Central memory CD4-positive, alpha-beta T cell (primary cell): ENCODE measurements at regions not wholly inside any gene's neighbourhood (a gene's known extent, or its start where the extent isn't known, plus 50 kb on each side); places are given as distances from the start of the nearest gene placed in this dataset.

Source experiments
- DNase-seq: peaks from one replicate; pipeline ENCODE4 v3.0.0; 2022

DNA sequence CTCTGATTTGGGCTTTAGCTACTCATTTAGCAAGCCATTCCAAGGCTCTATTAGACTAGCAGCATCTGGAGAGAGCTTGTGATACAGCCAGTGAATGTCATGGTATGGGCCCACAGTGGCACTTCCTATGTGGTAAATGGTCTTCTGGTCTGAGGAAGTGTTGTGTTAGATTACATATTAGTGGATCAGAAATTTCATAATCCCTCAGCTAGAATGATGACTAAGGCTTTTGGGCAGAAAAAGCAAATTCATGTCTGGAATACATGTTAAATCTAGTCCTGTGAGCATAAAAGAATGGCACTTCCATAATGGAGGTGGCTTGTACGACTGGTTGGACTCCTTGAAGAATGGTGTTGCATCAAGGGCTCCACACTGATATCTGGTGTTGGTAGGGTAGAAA, 436.8 kb upstream of the CWC22 start:
- no peak for DNase-seq

DNA sequence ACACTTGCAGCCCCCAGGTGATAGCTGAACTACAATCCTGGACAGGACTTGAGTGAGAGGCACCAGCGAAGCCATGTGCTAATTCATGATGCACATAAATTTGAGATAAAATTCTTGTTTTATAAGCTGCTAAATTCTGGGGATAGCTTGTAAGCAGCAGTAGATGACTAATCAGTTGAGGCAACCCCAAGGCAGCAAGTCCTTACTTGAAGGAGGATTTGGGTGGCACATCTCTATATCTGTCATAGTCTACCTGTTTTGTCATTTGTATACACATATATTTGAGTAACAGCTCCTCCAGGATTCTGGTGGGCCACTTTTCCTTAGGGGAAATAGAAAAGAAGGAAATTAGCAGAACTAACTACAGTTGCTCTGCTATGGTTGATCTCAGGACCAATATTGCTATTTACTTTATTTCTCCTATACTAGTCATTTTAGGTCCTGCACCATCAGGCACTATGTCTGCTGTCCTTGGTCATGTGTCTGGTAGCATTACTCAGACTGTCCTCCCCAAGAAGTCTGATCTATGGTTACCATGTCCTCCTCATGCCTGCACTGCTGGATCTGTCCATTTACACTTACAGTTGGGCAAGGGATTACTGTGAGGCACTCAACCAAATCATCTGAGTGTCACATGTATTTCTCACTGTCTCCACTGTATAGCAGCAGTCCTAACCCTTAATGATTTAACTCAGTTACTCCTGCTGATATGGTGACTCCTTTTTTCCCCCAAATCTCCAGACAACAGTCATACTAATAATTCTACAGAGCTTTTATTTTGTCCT, 436.0 kb upstream of the CWC22 start:
- DNase-seq, result no peak

DNA sequence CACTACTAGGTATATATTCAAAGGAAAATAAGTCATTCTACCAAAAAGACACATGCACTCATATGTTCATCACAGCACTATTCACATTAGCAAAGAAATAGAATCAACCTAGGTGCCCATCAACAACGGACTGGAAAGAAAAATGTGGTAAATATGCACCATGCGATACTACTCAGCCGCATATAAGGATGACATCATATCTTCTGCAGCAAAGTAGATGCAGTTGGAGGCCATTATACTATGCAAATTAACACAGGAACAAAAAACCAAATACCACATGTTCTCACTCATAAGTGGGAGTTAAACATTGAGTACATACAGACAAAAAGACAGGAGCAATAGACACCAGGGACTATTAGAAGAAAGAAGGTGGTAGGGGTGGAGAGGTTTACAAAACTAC, 412.1 kb upstream of the CWC22 start:
- no peak for DNase-seq

- no peak for DNase-seq
These were observed 409.5 kb upstream of the CWC22 start for GRCh38 chr2:180416627-180417026.

- DNase-seq, result no peak
These were observed 406.2 kb upstream of the CWC22 start for GRCh38 chr2:180413336-180413735.

DNA sequence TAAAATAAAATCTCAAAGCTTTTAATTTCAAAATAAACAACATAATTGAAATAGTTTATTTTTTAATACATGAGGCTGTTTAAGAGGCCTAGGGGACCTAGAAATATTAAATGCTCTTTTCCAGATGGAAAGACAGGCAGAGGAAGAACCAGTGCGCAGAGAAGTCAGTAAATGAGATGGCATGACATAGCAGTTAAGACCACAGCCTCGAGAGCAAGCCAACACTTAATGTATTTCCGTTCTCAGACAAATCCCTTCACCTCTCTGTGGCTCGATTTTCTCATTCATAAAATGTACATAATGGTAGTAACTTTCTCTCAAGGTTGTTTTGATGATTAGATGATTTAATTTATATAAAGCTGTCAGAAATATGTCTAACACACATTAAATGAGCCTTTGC, 405.1 kb upstream of the CWC22 start:
- no peak for DNase-seq

DNA sequence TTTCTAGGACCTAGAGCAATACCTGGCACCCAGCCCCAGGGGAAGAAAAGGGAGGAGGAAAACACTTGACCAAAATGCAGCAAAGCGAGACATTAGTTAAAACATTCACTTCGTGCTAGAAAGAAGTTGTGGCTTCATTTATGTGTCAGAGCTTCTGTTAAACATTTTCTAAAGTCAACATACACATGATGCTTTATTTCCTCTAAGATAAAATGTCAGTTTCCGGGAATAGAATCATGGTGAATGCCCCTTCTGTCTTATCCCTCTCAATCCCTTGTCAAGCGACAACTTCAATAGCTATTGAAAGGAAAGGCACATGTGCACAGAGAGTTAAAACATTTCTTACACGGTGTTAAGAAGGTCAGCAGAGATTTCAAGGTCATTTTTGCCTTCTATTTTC, 404.6 kb upstream of the CWC22 start:
- DNase-seq, result no peak

GRCh38 chr2:180406687-180407086, 399.6 kb upstream of the CWC22 start:
- DNase-seq, result no peak

DNA sequence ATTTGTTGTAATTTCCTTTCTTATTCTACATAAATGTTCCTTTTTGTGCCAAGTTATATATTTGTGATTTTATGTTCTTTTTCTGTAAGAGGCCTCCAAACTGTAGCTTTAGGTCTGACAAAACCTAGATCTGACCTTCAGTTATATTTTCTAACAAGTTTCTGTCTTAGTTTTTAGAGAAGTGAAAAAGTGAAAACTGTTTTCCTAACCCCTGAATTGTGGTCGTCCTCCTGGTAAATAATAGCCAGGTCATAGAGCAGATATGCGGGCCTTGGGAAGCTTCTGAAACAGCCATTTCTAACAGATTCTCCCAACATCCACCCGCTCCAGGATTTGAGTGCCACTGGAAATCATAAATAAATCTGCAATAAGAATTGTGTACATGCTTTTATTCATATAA, 398.4 kb upstream of the CWC22 start:
- no peak for DNase-seq

GRCh38 chr2:180394305-180394704, 387.2 kb upstream of the CWC22 start:
- DNase-seq, result no peak

DNA sequence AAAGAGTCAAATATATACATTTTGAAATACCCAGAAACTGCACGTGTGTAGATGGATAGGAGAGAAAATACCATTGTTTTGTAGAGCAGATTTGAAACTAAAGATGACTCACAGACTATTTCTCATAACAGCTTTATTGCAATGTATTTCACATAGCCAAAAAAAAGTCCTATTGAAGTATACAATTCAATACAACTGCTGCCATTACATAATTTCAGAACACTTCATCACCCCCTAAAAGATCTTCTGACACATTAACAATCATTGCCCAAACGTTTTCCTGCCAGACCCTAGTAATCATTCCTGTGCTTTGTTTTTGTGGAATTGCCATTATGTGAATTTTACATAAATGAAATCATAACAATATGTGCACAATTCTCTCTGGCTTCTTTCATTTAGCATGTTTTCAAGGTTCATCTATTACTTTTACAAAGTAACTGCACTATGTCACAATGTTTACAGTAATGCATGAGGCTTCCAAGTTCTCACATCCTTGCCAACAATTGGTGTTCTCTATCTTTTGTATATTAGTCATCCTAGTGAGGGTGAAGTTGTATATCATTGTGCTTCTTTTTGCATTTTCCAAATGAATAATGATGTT, 378.6 kb upstream of the CWC22 start:
- DNase-seq, result no peak

DNA sequence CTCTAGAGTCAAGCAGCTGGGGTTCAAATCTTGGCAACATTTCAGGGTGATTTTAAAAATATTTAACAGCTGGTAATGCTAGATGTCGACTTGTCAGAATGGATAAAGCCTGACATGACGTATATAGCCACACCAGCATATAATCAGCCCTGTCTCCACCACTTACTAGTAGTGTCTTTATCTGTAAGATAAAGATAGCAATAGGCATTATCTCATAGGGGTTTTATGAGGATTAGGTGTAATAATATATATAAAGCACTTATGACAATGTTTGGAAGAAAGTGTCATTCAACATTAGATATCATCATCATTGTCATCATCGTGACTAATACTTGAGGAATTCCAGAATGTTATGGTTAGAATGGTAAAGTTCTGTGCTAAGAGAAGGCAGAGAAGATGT, 369.0 kb upstream of the CWC22 start:
- DNase-seq, result no peak

DNA sequence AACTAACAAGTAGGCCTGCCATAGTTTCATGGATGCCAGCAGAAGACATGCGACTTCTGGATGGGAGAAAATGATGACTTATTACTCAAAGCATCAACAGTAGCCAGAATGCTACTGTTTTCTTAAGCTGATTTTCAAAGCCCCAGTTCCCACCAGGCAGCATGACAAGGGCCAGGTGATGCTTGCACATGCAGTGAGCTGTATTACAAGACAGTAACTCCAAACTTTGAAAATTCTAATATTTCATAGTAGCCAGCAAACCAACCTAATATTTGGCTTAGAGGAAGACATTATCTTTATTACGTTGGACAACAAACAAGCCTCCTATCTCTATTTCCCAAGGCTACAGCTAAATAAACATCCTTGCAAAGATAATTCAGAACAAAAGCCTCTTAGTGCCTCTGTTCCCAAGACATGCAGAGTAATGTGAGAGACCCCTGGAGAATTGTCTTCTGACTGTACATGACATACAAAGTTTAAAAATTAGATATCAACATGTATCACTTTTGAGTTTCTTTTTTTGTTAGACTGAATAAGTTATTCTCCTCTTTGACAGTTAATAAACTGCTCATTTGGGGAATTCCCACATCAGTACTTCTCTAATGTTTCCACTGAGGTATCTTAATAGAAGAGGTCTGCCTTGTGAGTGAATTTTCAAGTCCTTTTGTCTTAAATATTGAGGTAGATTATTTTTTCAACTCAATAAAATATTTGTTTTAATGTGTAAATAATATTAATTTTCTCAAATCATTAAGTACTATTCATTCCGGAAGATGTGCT, 367.6 kb upstream of the CWC22 start:
- no peak for DNase-seq

DNA sequence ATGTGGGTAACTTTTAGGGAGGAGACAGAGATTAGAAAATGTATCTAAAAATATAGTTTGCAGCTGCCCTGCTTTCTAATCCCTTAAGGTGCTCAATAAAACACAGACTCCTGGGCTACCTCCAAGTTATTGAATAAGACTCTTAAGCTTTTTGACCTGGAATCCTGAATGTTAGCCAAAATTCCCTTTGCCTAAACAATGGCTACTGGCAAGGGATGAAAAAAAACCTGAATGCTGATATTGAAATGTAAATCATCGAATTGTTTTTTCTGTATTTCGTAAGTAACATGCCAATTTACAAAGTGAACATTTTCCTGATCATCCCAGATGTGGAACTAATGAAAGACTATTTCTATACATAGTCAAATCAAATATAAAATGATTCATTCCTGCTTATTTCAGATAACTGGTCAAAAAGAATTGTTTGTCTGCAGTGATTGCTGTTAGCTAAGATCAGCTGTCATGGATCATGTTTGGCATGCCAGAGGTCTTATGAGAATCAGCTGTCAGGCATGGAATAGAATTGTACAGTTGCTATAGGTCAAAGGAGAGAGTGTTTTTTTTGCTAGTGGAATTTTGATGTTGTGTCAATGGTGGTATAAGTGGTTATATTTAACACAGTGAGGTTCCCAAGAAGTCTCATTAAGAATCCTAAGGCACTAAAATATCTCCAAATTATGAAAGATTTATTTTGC, 363.6 kb upstream of the CWC22 start:
- DNase-seq, result no peak

GRCh38 chr2:180368881-180369280, 361.8 kb upstream of the CWC22 start:
- no peak for DNase-seq

- DNase-seq, result no peak
These were observed 360.7 kb upstream of the CWC22 start for GRCh38 chr2:180367815-180368214.

GRCh38 chr2:180366481-180366880, 359.4 kb upstream of the CWC22 start:
- no peak for DNase-seq

DNA sequence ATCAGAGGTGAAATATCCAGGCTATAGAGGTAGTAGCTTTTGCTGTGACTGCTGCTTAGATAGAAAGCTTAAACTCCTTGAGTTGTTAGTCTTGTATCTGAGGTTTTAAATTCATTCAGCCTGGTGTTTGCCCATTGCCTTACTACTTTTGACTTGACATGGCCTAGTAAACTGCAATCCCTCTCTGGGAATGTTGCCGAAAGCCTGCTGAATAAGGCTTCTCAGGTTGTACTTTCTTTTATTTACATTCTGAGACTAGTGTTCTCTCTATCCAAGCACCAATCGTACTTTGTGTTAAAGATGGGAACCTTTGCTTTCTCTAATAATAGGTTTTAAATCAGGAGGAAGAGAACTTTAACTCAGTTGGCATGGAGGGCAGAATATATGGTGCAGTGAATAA, 357.6 kb upstream of the CWC22 start:
- DNase-seq, result no peak

GRCh38 chr2:180360283-180360618, 353.2 kb upstream of the CWC22 start:
- DNase-seq, result no peak

- no peak for DNase-seq
These were observed 352.6 kb upstream of the CWC22 start for GRCh38 chr2:180359522-180360282.

DNA sequence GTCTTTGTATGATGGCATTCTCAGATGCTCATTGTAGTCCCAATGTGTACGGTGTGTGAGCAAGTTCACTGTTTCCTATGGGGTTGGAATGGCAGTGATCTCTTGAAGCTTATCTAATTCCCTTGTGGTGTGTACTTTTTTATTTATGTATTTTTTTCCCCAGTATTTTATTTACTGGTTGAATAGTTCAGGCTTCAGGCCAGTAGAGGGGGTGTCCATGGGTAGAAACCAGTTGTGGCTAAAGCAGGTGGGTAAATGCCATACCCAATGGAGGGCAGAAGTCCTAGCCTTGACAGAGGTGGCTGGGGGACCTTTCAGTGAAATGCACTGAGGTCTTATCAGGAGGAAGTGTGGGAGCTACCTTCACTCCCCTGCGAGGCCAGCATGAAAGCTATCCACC, 351.4 kb upstream of the CWC22 start:
- DNase-seq, result no peak

DNA sequence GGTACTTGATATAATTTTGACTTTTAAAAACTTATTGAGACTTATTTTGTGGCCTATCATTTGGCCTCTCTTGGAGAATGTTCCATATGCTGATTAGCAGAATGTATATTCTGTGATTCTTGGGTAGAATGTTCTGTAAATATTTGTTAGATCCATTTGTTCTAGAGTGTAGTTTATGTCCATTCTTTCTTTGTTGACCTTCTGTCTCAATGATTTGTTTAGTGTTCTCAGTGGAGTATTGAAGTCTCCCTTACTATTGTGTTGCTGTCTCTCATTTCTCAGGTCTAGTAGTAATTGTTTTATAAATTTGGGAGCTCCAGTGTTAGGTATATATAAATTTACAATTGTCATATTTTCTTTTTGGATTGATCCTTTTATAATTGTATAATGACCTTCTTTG, 349.6 kb upstream of the CWC22 start:
- DNase-seq, result no peak

DNA sequence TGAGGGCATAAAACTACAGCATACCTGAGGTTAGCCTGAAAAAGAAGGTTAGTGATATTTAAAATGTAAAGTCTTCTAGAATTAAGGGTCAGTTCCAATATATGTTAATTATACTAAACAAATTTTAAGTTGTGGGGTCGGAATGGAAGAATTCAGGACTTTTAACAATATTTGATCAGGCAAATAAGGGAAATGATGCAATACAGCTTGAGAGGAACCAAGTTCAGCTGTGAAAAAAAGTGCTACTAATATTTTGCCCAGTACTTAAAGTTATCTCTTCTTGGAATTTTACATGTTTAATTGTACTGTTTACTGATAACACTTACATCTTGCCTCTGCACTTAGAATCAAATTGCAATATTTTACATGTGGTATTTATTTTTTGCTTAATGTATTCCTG, 345.5 kb upstream of the CWC22 start:
- no peak for DNase-seq
